Loucy (cell line): ENCODE measurements at regions not wholly inside any gene's neighbourhood (a gene's known extent, or its start where the extent isn't known, plus 50 kb on each side); places are given as distances from the start of the nearest gene placed in this dataset.

Source experiments
- H2AFZ ChIP-seq: fragments of 200-600 bp; sonication (generic); 2 replicates; pipeline ENCODE4 v1.6.0; 2016; ENCODE audit warnings: antibody characterized with exemption, mild to moderate bottlenecking, low read length, moderate library complexity
- H3F3A ChIP-seq: fragments of 200-600 bp; 2 replicates; pipeline ENCODE4 v1.6.0; 2016; ENCODE audit warnings: antibody characterized with exemption, low read depth, mild to moderate bottlenecking
- H3K27me3 ChIP-seq: fragments of 200-600 bp; sonication (generic); 2 replicates; pipeline ENCODE4 v1.6.1; 2014; ENCODE audit warnings: low read length, mild to moderate bottlenecking; ENCODE audit not compliant: insufficient read depth, poor library complexity, severe bottlenecking
- H3K36me3 ChIP-seq: fragments of 200-600 bp; sonication (generic); 2 replicates; pipeline ENCODE4 v1.6.1; 2016; ENCODE audit warnings: low read length; ENCODE audit not compliant: insufficient read depth
- H3K4me1 ChIP-seq: fragments of 200-600 bp; sonication (generic); 2 replicates; pipeline ENCODE4 v1.5.1; 2014; ENCODE audit warnings: low read length, mild to moderate bottlenecking; ENCODE audit not compliant: insufficient read depth, poor library complexity, severe bottlenecking
- H3K4me2 ChIP-seq: fragments of 200-600 bp; sonication (generic); 2 replicates; pipeline ENCODE4 v1.6.0; 2014; ENCODE audit warnings: antibody characterized with exemption, low read length, low read depth, mild to moderate bottlenecking; ENCODE audit not compliant: poor library complexity, severe bottlenecking
- H3K4me3 ChIP-seq: fragments of 200-600 bp; sonication (generic); 2 replicates; pipeline ENCODE4 v1.5.1; 2014; ENCODE audit warnings: low read length, mild to moderate bottlenecking, mixed read lengths; ENCODE audit not compliant: poor library complexity, severe bottlenecking
- H3K79me2 ChIP-seq: fragments of 200-600 bp; sonication (generic); 2 replicates; pipeline ENCODE4 v1.6.1; 2014; ENCODE audit warnings: low read length; ENCODE audit not compliant: insufficient read depth
- H3K9ac ChIP-seq: fragments of 200-600 bp; sonication (generic); 2 replicates; pipeline ENCODE4 v1.6.0; 2014; ENCODE audit warnings: mild to moderate bottlenecking, low read depth, low read length, moderate library complexity; ENCODE audit not compliant: poor library complexity, severe bottlenecking
- H3K9me2 ChIP-seq: fragments of 200-600 bp; sonication (generic); replicated peaks from 2 replicates; pipeline ENCODE4 v1.6.1; 2016; ENCODE audit warnings: low read depth, low read length, mixed read lengths
- H3K9me3 ChIP-seq: fragments of 200-600 bp; sonication (generic); 2 replicates; pipeline ENCODE4 v1.6.1; 2014; ENCODE audit warnings: mild to moderate bottlenecking, antibody characterized with exemption, low read length, low read depth; ENCODE audit not compliant: insufficient read depth
- H4K20me1 ChIP-seq: fragments of 200-600 bp; sonication (generic); 2 replicates; pipeline ENCODE4 v1.6.0; 2014; ENCODE audit warnings: antibody characterized with exemption, low read length, mild to moderate bottlenecking; ENCODE audit not compliant: insufficient read depth, poor library complexity, severe bottlenecking
- CTCF ChIP-seq: fragments of 200-600 bp; sonication (generic); conservative IDR thresholded peaks from 2 replicates; pipeline ENCODE4 v1.5.1; 2014; ENCODE audit warnings: mild to moderate bottlenecking, antibody characterized with exemption, low read length
- EZH2phosphoT487 ChIP-seq: fragments of 200-600 bp; IDR thresholded peaks from 2 replicates; pipeline ENCODE4 v1.6.1; 2018; ENCODE audit warnings: antibody characterized with exemption, mild to moderate bottlenecking, moderate library complexity, borderline replicate concordance

DNA sequence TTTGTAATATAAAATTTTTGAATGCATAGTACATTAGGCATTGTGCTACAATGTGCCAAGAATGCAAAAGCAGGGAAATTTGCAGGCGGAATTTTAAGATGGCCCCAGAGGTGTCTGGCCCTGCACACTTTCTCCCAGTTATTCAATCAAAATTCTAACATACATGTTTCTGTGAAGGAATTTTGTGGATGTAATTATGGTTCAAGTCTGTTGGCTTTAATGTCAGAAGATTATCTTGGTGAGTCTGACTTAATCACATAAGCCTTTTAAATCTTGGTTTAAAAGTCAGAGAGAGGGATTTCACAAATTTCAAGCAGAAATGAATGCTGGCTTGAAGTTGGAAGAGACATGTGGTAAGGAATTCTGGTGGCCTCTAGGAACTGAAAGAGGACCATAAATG, 423.4 kb upstream of the CCDC179 start:
- Histone ChIP-seq H3K9me2 (no peaks in the 10 kb centered on the region), H3F3A (no peaks in the 10 kb centered on the region), H4K20me1 (no peaks in the 10 kb centered on the region)

GRCh38 chr11:23284631-23285030, 424.4 kb upstream of the CCDC179 start:
- Histone ChIP-seq H4K20me1 (no peaks in the 10 kb centered on the region), H3K9me2 (no peaks in the 10 kb centered on the region), H3K4me3 (no peak overlapping the region), H3K27me3 (no peaks in the 10 kb centered on the region), H3K79me2 (no peaks in the 10 kb centered on the region), H2AFZ (no peak overlapping the region), H3K9me3 (no peaks in the 10 kb centered on the region), H3K36me3 (no peaks in the 10 kb centered on the region), H3K9ac (no peak overlapping the region), H3F3A (no peaks in the 10 kb centered on the region), H3K4me1 (no peaks in the 10 kb centered on the region), H3K4me2 (no peak overlapping the region)
- TF ChIP-seq CTCF = no peak
- TF ChIP-seq EZH2phosphoT487 = no peak

More for the DNA sequence above, 423.4 kb upstream of the CCDC179 start:
- H3K4me3 ChIP-seq = no peak overlapping the region
- TF ChIP-seq EZH2phosphoT487 (no peak), CTCF (no peak)
- no peaks in the 10 kb centered on the region for H3K4me1 ChIP-seq
- no peak overlapping the region for H3K9ac ChIP-seq
- H3K36me3 ChIP-seq = no peaks in the 10 kb centered on the region
- no peak overlapping the region for H2AFZ ChIP-seq
- H3K27me3 ChIP-seq = no peaks in the 10 kb centered on the region
- no peaks in the 10 kb centered on the region for H3K79me2 ChIP-seq
- no peak overlapping the region for H3K4me2 ChIP-seq
- H3K9me3 ChIP-seq = no peaks in the 10 kb centered on the region

- H3K9ac ChIP-seq = no peak overlapping the region
- no peaks in the 10 kb centered on the region for H3K27me3 ChIP-seq
- no peaks in the 10 kb centered on the region for H3K79me2 ChIP-seq
- no peaks in the 10 kb centered on the region for H3K4me1 ChIP-seq
- H4K20me1 ChIP-seq = no peaks in the 10 kb centered on the region
- no peak overlapping the region for H2AFZ ChIP-seq
- no peaks in the 10 kb centered on the region for H3K9me3 ChIP-seq
- H3K36me3 ChIP-seq = no peaks in the 10 kb centered on the region
- no peaks in the 10 kb centered on the region for H3K9me2 ChIP-seq
- H3K4me3 ChIP-seq = no peak overlapping the region
- H3K4me2 ChIP-seq = no peak overlapping the region
- no peak for TF ChIP-seq EZH2phosphoT487
- TF ChIP-seq CTCF = no peak
- no peaks in the 10 kb centered on the region for H3F3A ChIP-seq
These were observed 427.9 kb upstream of the CCDC179 start for GRCh38 chr11:23288003-23288783.
